ENCODE measurements at regions not wholly inside any gene's neighbourhood (a gene's known extent, or its start where the extent isn't known, plus 50 kb on each side); places are given as distances from the start of the nearest gene placed in this dataset.

DNA sequence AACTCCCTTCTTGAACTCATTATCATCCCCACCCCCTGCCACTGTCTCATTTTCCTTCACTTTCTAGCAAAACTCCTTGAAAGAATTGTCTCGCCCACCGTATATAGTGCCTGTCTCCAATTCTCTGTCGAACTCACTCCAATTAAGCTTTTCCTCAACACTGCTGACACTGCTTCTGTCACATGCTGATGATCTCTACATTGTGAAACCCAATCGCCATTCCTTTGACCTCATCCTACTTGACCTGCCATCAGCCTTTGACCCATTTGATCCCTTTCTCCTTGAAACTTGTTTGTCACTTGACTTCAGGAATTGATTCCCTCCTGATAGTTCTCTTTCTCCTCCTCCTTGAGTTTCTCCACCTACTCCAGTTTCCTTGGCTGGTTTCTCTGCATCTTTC, 54.8 kb downstream of the CCDC71L start:
- Histone ChIP-seq H2AFZ (ENCODE audit: low read length, unreplicated experiment) (no peak overlapping the region), H3K4me1 (ENCODE audit: control insufficient read depth, insufficient read depth, low read length, unreplicated experiment) (peaks cover 27% of the 10 kb centered on the region), H3K27me3 (ENCODE audit: insufficient read depth, low read length) (no peaks in the 10 kb centered on the region), H3K27ac (ENCODE audit: low read depth, low read length) (no peak overlapping the region), H3K79me2 (ENCODE audit: control insufficient read depth, insufficient read depth, low read length, unreplicated experiment) (no peaks in the 10 kb centered on the region), H3K36me3 (ENCODE audit: insufficient read depth, low read length) (no peaks in the 10 kb centered on the region), H3K4me3 (ENCODE audit: low read depth, low read length) (no peak overlapping the region)

DNA sequence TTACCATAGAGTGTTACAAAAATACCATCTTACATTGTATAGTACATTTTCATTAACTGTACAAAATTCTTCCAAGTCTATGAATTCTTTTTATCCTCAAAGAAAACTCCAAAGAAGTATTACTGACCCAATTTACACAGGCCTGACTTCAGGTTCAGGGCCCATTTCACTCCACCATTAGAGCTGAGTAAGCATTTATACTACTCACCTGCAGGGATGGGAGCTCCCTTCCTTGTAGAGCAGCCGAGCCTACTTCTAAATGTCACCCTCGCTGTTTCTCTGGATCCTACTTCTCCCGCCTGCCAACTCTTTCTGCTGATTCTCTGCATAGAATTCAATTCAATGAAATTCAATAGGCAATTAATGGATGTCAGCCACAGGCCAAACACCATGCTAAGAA, 56.0 kb downstream of the CCDC71L start:
- no peaks in the 10 kb centered on the region for H3K36me3 ChIP-seq (ENCODE audit: insufficient read depth, low read length)
- no peak overlapping the region for H3K27ac ChIP-seq (ENCODE audit: low read depth, low read length)
- H2AFZ ChIP-seq (ENCODE audit: low read length, unreplicated experiment), result no peak overlapping the region
- no peaks in the 10 kb centered on the region for H3K27me3 ChIP-seq (ENCODE audit: insufficient read depth, low read length)
- H3K79me2 ChIP-seq (ENCODE audit: control insufficient read depth, insufficient read depth, low read length, unreplicated experiment), result no peaks in the 10 kb centered on the region
- no peak overlapping the region for H3K4me3 ChIP-seq (ENCODE audit: low read depth, low read length)
- H3K4me1 ChIP-seq (ENCODE audit: control insufficient read depth, insufficient read depth, low read length, unreplicated experiment), result peaks cover 17% of the 10 kb centered on the region

- H3K4me3 ChIP-seq (ENCODE audit: low read depth, low read length), result no peak overlapping the region
- no peaks in the 10 kb centered on the region for H3K27me3 ChIP-seq (ENCODE audit: insufficient read depth, low read length)
- H3K79me2 ChIP-seq (ENCODE audit: control insufficient read depth, insufficient read depth, low read length, unreplicated experiment), result no peaks in the 10 kb centered on the region
- H3K27ac ChIP-seq (ENCODE audit: low read depth, low read length), result no peak overlapping the region
- no peak overlapping the region for H2AFZ ChIP-seq (ENCODE audit: low read length, unreplicated experiment)
- peaks cover 11% of the 10 kb centered on the region for H3K4me1 ChIP-seq (ENCODE audit: control insufficient read depth, insufficient read depth, low read length, unreplicated experiment)
- no peaks in the 10 kb centered on the region for H3K36me3 ChIP-seq (ENCODE audit: insufficient read depth, low read length)
These were observed 56.5 kb downstream of the CCDC71L start for GRCh38 chr7:106604303-106604924.

- H2AFZ ChIP-seq (ENCODE audit: low read length, unreplicated experiment), result no peak overlapping the region
- no peaks in the 10 kb centered on the region for H3K36me3 ChIP-seq (ENCODE audit: insufficient read depth, low read length)
- H3K4me1 ChIP-seq (ENCODE audit: control insufficient read depth, insufficient read depth, low read length, unreplicated experiment), result peaks cover under 1% of the 10 kb centered on the region
- H3K4me3 ChIP-seq (ENCODE audit: low read depth, low read length), result no peak overlapping the region
- no peak overlapping the region for H3K27ac ChIP-seq (ENCODE audit: low read depth, low read length)
- H3K79me2 ChIP-seq (ENCODE audit: control insufficient read depth, insufficient read depth, low read length, unreplicated experiment), result no peaks in the 10 kb centered on the region
- no peaks in the 10 kb centered on the region for H3K27me3 ChIP-seq (ENCODE audit: insufficient read depth, low read length)
These were observed 57.6 kb downstream of the CCDC71L start for GRCh38 chr7:106603346-106603745.

DNA sequence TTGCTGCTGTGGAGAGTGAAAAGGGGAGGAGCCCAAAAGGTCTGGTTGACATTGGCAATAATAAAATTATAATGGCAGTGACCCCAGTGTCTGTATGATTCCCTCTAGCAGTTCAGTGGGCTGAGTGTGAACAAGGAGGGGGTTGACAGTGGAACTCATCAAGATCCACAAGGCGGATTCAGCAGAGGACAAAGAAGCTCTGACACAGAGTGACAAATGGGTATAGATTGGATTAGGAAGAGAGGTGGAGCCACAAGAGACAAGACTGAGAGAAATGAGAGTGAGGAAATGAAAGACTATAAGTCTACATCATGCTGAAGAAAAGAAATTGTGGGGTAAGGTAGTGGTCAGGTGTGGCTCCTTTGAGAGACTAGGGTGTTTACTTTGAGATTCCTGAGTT, 58.9 kb downstream of the CCDC71L start:
- Histone ChIP-seq H3K27me3 (ENCODE audit: insufficient read depth, low read length) (no peaks in the 10 kb centered on the region), H3K4me1 (ENCODE audit: control insufficient read depth, insufficient read depth, low read length, unreplicated experiment) (no peaks in the 10 kb centered on the region), H3K36me3 (ENCODE audit: insufficient read depth, low read length) (no peaks in the 10 kb centered on the region), H3K27ac (ENCODE audit: low read depth, low read length) (no peak overlapping the region), H3K4me3 (ENCODE audit: low read depth, low read length) (no peak overlapping the region), H2AFZ (ENCODE audit: low read length, unreplicated experiment) (no peak overlapping the region), H3K79me2 (ENCODE audit: control insufficient read depth, insufficient read depth, low read length, unreplicated experiment) (no peaks in the 10 kb centered on the region)

- Histone ChIP-seq H3K4me3 (ENCODE audit: low read depth, low read length) (no peak overlapping the region), H3K27ac (ENCODE audit: low read depth, low read length) (no peak overlapping the region), H3K36me3 (ENCODE audit: insufficient read depth, low read length) (no peaks in the 10 kb centered on the region), H2AFZ (ENCODE audit: low read length, unreplicated experiment) (no peak overlapping the region), H3K79me2 (ENCODE audit: control insufficient read depth, insufficient read depth, low read length, unreplicated experiment) (no peaks in the 10 kb centered on the region), H3K4me1 (ENCODE audit: control insufficient read depth, insufficient read depth, low read length, unreplicated experiment) (no peaks in the 10 kb centered on the region), H3K27me3 (ENCODE audit: insufficient read depth, low read length) (no peaks in the 10 kb centered on the region)
These were observed 60.2 kb downstream of the CCDC71L start for GRCh38 chr7:106600569-106601373.

DNA sequence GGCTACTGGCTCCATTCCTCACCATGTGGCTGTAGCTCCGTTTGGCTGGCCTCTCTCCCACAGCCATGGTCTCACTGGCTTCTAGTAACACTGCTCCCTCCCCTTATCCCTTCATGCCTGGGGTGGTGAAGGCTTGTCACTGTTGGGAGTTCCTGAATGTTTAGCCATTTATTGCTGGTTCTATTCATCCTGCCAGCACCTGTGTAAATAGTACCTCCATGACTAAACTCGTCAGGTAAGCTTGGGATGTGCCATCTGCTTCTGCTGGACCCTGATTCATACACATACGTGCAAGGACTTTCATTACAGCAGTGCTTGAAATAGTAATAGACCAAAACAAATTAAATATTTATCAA, 61.6 kb downstream of the CCDC71L start:
- Histone ChIP-seq H3K27ac (ENCODE audit: low read depth, low read length) (no peak overlapping the region), H3K36me3 (ENCODE audit: insufficient read depth, low read length) (no peaks in the 10 kb centered on the region), H3K79me2 (ENCODE audit: control insufficient read depth, insufficient read depth, low read length, unreplicated experiment) (no peaks in the 10 kb centered on the region), H3K4me3 (ENCODE audit: low read depth, low read length) (no peak overlapping the region), H3K27me3 (ENCODE audit: insufficient read depth, low read length) (no peaks in the 10 kb centered on the region), H2AFZ (ENCODE audit: low read length, unreplicated experiment) (peak overlapping the region; percentile 68), H3K4me1 (ENCODE audit: control insufficient read depth, insufficient read depth, low read length, unreplicated experiment) (no peaks in the 10 kb centered on the region)

GRCh38 chr7:106598663-106599342, 62.2 kb downstream of the CCDC71L start:
- Histone ChIP-seq H3K4me1 (ENCODE audit: control insufficient read depth, insufficient read depth, low read length, unreplicated experiment) (no peaks in the 10 kb centered on the region), H3K79me2 (ENCODE audit: control insufficient read depth, insufficient read depth, low read length, unreplicated experiment) (no peaks in the 10 kb centered on the region), H3K4me3 (ENCODE audit: low read depth, low read length) (peak overlapping the region; percentile 71), H3K27ac (ENCODE audit: low read depth, low read length) (no peak overlapping the region), H3K27me3 (ENCODE audit: insufficient read depth, low read length) (no peaks in the 10 kb centered on the region), H3K36me3 (ENCODE audit: insufficient read depth, low read length) (no peaks in the 10 kb centered on the region), H2AFZ (ENCODE audit: low read length, unreplicated experiment) (peak overlapping the region; percentile 68)

DNA sequence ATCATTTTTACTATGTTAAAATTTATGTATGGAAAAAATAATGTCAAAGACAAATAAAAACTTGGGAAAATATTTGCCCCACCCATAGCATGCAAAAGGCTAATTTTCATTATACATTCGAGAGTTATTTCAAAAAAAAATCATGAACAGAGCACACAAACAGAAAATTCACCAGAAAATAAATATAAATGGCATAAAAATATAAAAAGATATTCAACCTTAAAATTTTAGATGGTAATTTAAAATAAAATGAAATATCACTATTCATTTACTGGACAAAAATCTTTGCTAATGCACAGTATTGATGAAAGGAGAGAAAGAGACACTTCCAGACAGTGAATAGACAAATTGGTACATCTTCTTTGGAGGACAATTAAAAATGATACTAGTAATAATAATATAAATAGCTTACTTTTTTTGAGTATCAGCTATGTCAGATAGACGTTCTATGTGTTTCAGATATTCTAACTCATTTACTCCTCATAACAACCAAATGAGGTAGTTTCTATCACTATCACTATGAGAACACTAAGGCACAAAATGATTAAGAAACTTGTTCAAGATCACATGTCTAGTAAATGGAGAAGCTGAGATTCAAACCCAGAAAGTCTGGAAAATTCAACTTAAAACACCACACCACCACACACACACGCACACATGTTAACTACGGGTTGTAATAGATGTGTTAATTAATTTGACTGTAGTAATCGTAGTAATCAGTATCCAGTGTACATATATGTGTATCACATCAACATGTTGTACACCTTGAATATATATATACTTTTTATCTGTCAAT, 63.0 kb downstream of the CCDC71L start:
- H3K79me2 ChIP-seq (ENCODE audit: control insufficient read depth, insufficient read depth, low read length, unreplicated experiment), result no peaks in the 10 kb centered on the region
- no peaks in the 10 kb centered on the region for H3K36me3 ChIP-seq (ENCODE audit: insufficient read depth, low read length)
- peak overlapping the region; percentile 59 for H2AFZ ChIP-seq (ENCODE audit: low read length, unreplicated experiment)
- H3K27ac ChIP-seq (ENCODE audit: low read depth, low read length), result no peak overlapping the region
- peak overlapping the region; percentile 71; the same call in 1 of the 2 replicates for H3K4me3 ChIP-seq (ENCODE audit: low read depth, low read length)
- no peaks in the 10 kb centered on the region for H3K4me1 ChIP-seq (ENCODE audit: control insufficient read depth, insufficient read depth, low read length, unreplicated experiment)
- no peaks in the 10 kb centered on the region for H3K27me3 ChIP-seq (ENCODE audit: insufficient read depth, low read length)

DNA sequence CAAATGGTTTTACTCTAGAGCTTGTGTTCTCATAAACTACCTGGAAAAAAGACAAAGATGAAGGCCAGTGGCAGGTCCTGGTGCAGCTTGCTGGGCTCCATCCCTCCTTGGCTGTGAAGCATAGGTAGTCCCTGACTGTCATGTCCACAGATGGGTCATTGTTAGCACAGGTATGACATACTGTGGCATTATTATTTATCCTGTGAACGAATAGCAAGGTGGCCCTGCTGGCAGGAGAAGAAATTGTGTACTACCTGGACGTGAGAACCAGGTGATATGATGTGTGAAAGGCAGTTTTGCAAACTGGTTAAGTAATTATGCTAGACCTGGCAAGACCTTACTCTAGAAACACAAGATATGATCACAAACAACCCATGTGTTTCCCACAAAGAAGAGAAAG, 63.9 kb downstream of the CCDC71L start:
- H3K27ac ChIP-seq (ENCODE audit: low read depth, low read length), result no peak overlapping the region
- H3K36me3 ChIP-seq (ENCODE audit: insufficient read depth, low read length), result no peaks in the 10 kb centered on the region
- H3K79me2 ChIP-seq (ENCODE audit: control insufficient read depth, insufficient read depth, low read length, unreplicated experiment), result no peaks in the 10 kb centered on the region
- no peak overlapping the region for H3K4me3 ChIP-seq (ENCODE audit: low read depth, low read length)
- H3K27me3 ChIP-seq (ENCODE audit: insufficient read depth, low read length), result no peaks in the 10 kb centered on the region
- H2AFZ ChIP-seq (ENCODE audit: low read length, unreplicated experiment), result no peak overlapping the region
- no peaks in the 10 kb centered on the region for H3K4me1 ChIP-seq (ENCODE audit: control insufficient read depth, insufficient read depth, low read length, unreplicated experiment)
